Globus pallidus (tissue), 1 donor: ENCODE measurements at regions not wholly inside any gene's neighbourhood (a gene's known extent, or its start where the extent isn't known, plus 50 kb on each side); places are given as distances from the start of the nearest gene placed in this dataset.

ENCODE experiments used
- DNase-seq: peaks from one replicate; pipeline ENCODE4 v3.0.0-alpha.2; 2015; ENCODE audit warnings: low spot score

DNA sequence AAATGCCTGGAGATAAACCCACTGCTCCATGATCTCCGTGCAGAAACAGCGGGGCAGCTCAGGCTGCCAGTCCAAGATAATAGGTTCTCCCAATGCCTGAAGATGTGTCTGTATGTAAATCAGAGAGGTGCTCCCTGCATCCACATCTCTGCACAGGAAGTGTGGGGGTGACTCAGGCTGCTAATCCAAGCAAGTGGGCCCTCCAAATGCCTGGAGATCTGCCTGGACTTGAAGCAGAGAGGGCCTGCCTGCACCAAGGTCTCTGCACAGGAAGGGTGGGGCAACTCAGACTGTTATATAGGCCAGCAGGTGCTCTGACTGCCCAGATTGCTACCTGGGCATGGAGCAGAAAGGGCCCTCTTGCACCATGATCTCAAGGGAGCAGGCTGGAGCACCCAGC, 504.7 kb downstream of the LRFN5 start:
- no peak for DNase-seq

DNA sequence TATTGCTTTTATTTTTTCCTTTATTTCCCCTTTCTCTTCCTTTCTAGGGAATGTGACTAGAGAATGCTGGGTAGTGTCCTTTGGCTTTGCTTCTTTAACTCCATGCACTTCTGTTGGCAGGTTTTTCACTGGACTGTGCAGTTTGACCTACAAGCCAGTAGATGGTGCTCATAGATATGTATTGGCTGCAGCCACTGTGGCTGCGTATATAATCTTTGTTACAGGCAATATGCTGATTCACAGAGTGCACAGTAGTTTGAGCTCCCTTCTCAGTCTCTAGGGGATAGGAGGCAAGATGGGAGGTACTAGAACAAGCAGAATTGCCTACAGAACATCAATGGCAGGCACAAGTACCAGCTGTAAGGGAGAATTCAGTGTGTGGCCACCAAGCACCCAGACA, 503.5 kb downstream of the LRFN5 start:
- DNase-seq, result no peak

DNA sequence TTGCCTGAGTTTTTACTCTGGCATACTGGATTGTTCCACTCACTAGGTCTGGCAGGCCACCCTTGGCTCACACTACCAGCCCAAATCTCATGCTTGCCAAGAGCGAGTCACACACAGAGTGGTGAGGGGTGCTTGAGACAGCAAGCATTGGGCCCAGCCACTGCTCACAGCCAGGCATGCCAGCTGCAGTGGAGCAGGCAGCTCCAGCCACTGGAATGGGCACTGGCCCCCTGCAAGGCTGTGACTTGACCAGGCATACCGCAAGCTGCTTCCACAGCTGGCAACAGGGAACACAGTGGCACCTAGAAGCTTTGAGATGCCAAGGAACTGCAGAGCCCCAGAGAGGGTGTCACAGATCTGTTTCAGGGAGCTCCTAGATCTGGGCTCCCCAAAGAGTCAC, 488.5 kb downstream of the LRFN5 start:
- DNase-seq, result no peak

DNA sequence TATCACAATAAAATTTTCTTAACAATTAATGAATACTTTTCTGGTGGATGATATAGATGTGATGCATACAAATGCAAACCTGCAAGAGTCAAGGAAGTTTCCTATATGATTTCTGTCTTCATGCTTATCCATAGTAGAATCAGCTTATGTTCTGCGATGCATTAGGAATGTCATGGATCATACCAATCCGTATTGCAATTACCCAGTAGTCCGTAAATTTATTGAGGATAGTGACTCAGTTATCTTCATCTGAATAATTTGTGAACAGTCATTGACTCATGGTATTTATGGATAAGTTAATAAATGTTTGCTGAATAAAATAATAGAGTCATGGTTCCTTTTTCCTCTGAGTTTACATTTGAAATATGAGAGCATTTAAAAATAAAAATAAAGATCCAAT, 483.4 kb downstream of the LRFN5 start:
- no peak for DNase-seq

DNA sequence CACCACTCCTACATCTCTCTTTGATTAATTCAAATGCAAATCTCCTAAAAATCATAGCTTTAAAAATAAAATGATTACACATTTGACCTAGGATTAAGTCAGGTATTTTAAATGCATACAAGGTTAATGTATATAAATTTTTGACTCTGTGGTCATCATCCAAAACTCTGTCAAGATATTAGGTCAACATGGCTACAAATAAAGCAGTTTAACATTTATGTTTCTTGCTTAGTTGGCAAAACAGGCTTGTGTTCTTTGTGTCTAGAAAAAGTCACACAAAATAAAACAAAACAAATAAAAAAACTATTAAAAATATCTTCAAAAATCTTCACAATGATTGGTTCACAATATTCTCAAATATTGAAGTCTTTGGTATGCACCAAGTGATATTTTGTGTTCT, 473.2 kb downstream of the LRFN5 start:
- DNase-seq, result no peak

DNA sequence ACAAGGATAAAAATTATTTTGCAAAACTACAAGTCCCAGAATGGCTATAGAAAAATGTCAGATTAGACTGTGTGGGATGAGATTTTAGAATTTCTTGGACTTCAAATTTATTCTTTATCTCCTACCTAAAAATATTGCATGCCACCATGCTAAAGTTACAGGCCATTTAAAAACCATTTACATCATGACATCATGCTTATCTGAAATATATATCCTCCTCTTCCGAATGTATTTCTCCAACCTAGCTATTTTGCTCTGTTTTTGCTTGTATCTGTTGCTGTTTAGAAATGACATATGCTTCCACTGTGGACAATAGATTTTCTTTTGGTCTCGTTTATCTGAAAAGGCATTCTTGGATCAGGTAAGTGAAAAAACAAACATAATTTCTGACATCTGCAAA, 471.7 kb downstream of the LRFN5 start:
- no peak for DNase-seq

DNA sequence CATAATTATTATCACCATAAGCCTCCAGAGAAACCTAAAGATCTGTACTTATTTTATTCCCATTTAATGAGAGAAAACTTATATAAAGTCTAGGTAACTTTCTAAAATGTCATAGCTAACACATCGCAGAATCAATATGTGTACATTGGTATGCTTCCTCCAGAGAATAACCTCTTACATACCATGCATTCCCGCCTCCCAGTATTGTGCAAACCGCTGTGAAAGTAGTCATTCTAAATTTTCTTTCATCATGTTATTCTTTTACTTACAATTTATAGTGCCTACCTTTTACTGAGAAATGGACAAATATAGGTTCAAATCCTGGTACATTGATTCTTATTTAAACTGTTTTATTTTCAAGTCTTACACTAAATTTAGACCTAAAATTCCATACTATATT, 463.4 kb downstream of the LRFN5 start:
- DNase-seq, result no peak

DNA sequence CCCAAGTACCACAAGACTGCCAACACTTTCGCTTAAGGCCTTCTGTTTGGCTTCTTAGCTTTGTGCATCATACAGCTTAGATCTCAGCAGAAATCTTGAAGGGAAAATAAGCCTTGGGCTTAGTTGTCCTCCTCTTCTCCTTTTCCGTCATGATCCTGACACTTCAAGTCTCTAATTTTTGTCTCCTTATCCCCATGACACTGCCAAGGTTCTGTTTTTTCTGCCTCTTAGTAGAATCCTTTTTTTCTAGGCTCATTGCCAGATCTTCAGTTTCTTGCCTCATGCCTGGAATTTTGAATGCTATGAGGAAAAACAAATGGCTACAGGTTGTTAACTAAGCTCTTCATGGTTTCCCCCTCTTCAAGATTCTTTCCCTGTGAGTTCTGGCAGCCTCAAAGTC, 450.4 kb downstream of the LRFN5 start:
- no peak for DNase-seq

DNA sequence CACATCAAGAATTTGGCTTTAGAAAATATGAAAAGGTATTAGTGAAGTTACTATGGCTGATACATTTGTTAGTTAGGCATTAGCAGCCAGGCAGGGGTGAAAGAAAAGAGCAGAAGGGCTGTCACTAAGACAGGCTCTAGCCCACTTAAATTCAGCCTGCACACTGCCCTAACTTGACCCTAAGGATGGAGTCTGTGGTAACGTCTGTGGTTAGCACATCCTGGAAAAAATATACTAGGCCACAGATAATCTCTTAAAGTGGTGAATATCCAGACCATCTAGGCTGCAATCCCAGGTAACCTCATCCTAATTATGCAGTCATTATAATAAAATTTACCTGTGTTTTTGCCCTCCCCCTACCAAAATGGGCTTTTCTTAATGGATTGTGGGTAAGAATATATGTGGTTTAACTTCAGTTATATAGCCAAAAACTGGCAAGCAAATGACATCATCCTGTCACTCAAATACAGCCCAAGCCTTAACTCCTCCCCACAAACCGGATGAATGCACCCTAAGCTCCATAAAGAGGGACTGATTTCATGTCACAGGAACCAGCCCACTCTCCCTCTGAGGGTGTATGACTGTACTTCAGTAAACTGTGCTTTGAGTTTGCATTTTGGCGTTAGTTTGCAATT, 440.9 kb downstream of the LRFN5 start:
- DNase-seq, result no peak

DNA sequence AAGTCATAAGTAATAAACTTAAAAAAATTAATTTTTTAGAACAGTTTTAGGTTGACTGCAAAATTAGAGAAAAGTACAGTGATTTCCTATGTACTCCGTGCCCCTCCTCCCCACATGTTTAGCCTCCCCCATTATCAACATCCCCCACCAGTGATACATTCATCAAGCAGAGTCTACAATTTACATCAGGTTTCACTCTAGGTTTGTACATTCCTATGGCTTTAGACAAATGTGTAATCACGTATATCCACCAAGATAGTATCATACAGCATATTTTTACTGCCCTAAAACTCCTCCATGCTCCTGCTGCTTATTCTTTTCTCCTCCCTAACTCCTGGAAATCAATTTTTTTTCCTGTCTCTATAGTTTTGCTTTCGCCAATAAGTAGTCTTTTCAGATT, 438.7 kb downstream of the LRFN5 start:
- DNase-seq, result no peak

DNA sequence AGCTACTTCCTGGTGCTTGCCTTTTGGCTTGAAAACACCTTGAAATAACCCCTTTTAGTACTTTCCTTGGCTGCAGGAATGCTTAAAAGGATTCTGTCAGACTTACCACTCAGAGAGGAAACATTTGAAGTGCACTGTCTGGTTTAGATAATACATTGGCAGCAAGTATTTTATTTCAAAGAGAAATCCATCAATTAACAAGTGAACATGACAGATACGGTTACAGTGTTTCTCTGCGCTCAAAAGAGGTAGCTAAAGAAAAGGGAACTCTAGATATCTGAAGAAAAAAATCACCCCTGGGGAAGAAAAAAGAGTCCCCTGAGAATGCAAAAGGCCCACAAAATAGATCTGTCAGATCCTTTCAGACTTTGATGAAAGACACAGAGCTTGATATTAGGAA, 421.9 kb downstream of the LRFN5 start:
- no peak for DNase-seq

DNA sequence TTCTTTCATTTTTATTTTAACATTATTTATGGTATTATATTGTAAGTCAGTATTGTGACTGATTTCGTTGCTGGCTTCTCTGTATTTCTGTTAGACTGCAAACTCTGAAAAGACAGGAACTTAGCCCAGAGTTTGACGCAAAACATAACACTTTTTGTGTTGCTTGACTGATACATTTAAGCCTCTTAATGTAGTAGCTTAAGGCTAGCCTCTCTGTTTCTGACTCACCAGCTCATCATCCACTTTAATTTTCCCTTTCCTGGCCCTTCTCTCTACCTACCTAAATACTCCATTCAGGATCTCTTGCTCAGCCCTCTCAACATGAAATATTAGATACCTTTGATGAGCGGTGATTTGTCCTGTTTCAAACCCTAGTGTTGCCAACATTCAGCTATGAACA, 420.6 kb downstream of the LRFN5 start:
- DNase-seq, result no peak

DNA sequence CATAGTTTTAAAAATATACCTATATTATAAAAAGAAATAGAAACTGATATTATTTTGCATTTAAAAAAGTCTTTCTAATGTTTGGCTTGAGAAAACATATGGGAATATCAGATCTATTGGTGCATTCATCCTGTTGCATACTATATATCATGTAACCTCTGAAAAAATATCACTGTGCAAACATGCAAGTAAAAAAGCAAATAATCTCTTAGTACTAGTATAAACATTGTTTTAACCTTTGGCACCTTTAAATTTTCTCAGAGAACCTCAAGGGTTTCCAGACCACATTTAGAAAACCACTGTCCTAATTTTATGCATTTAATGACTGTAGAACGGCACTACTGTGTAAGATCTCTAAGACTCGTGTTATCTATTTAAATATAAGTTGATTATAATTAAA, 416.8 kb downstream of the LRFN5 start:
- DNase-seq, result no peak

DNA sequence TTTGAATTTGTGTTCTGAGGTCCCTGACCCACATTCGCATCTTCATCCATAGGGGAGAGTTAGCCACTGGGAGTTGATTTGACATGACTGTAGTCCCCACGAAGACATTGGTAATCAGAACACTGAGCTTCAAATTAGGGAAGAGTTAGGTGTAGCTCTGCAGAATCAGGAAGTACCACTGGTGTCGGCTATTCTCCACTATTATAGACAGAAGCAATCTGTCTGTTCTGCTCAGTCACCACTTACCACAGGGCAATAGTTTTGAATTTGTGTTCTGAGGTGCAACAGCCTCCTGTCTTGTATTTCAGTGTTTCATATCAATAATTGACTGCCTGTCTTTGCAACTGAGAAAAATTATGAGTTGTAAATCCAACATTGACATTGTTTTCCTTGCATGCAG, 407.6 kb downstream of the LRFN5 start:
- no peak for DNase-seq

DNA sequence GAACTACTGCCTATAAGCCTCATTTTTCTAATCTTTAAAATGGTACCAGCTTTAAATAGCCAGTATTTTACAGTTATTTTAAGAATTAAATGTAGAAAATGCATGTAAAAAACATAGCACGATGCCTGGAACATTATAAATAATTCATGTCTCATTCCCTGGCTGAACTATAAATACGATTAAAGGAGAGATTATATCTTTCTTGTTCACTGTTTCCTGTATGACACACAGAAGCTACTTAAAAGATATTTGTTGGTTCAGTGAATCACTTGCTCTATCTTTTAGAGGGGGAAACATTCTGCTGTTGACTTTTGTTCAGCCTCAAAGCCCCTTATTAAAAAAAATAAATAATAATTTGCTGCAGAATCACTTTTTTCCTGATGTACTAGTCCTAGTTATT, 406.9 kb downstream of the LRFN5 start:
- DNase-seq, result no peak

DNA sequence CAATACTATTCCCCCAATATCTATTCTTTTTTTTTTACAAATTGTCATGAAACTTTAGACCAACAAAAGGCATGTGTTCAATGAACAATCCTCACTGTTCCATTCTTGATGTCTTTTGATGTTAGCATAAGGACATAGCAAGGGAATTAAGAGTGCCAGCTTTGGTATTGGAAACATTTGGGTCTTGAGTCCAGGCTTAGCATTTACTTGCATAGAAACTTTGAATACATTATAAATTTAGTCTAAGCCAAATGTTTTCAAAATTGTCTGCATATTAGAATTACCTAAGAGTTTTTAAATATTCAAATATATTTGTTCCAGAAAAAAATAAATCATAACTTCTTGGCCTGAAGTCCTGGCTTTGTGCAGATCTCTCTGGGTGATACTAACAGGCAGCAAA, 406.5 kb downstream of the LRFN5 start:
- DNase-seq, result no peak

DNA sequence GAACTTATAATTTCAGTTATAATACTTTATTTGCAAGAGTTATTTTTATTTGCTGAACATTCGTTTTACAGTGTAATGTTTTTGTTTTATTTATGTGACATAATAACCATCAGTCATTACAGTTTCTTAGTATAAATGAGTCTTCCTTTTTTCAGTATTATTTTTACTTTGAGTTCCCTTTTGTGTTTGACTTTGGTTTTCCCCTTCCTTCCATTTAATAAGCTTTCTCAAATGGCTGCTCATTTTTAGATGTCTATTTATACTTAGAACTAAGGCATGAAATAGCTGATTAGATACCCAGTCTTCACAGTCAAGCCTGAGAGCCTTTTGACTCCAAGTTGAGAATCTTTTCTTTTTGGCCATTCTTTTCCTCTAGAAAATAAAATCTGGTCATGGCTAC, 404.5 kb downstream of the LRFN5 start:
- DNase-seq, result no peak

DNA sequence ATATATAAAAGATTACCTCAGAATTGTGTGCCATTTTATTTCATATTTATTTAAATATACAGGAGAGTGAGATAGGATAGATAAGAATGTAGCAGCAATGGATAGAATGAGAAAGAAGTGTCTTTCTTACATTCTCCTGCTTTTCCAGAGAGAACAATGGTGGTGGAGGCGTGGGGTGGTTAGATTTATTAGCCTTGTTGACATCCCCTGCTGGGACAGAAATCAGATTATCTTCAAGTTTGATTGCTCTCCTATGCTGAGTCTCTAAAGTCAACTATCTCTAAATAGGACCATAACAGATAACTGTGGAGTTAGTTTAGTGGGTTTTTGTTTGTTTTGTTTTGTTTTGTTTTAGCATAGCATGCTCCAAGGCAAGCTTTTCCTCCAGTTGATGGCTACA, 397.6 kb downstream of the LRFN5 start:
- DNase-seq, result no peak

DNA sequence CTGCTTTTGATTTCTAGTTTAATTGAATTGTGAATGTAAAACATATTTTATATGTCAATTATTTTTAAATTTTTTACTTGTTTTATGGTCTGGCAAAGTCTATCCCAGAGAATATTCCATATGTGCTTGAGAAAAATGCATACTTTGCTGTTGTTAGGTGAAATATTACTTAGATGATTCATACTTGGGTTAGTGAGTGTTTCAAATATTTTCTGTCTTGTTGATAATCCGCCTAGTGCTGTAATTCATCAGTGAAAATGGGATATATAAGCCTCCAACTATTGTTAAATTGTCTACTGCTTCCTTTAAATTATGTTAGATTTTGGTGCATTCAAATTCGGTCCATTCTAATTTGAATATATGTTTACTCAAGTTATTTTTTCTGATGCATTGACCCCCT, 395.5 kb downstream of the LRFN5 start:
- no peak for DNase-seq

DNA sequence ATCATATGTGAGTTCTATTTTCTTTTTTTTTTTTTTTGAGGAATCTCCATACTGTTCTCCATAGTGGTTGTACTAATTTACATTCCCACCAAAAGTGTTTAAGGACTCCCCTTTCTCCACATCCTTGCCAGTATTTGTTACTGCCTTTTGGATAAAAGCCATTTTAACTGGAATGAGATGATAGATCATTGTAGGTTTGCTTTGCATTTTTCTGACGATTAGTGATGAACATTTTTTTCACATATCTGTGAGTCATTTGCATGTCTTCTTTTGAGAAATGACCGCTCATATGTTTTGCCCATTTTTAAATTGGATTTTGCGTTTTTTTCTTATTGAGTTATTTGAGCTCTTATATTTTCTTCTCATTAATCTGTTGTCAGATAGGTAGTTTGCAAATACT, 394.8 kb downstream of the LRFN5 start:
- no peak for DNase-seq

DNA sequence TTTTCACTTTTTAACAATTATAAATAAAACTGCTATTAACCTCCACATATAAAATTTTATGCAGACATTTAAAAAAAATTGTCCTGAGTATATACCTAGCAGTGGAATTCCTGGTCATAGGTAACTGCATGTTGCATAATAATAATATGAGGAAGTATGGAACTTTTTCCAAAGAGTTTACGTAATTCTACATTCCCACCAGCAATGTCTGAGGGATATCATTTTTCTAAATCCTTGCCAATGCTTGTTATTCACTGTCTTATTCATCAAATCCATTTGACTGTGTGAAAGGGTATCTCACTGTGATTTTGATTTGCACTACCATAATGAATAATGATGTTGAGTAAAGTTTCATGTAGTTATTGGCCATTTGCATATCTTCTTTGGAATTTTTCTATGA, 393.8 kb downstream of the LRFN5 start:
- no peak for DNase-seq

DNA sequence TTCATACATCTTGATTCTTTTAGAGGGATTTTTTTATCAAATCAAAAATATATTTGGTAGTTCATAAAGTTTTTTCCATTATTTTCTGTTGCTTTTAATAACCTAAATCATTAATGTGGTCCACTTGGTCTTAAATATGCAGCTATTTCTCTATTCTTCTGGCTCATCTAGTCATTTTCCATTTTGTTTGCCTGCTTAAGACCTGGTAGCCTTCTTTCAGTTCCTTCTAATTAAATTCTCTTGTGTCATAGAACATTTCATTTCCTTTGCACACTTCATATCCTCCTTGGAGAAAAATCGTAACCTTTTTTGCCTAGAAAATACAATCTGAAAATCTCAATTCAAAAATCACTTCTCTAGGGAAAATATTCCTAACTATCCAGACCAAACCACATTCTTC, 387.0 kb downstream of the LRFN5 start:
- DNase-seq, result no peak

DNA sequence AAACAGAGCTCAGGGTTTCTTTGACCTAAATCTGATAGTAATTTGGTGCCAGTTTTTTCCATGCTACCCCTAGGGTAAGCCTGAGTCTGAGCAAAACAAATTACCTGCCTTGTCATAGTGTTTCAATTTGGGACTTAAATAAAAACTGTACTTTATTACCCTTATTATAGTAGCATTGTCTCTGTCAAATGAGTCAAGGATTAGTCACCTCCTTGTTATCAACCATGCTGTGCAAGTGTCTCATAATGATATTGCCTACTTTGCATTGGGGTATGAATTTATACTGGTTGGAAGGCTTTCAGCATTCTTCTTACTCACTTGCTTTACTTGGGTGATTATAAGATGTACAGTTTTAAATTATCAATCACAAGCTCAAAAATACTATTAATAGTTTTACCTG, 380.0 kb downstream of the LRFN5 start:
- no peak for DNase-seq

DNA sequence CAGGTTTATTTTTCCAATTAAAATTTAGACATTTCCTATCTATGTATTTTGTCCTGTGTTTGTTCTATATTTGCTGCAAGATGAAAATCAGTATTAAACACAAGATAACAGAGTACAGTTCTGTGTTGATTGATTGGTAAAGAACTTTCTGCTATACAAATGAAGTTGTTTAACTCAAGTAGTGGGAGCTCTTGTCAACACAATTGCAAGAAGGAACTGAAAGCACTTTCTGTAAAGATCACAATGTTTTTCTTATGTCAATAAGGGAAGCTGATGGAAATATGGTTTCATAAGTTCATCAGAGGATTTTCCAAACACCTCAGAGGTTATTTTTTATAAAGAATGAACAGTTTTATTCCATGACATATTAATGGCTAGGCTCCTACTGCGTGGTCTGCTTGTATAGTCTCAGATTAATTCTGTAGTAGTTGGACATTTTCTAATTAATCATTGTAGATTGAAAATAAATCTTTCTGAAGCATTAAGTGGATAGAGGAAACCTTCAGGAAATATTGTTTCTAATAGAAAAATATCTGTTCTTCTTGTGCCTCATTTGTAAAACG, 379.5 kb downstream of the LRFN5 start:
- DNase-seq, result no peak

DNA sequence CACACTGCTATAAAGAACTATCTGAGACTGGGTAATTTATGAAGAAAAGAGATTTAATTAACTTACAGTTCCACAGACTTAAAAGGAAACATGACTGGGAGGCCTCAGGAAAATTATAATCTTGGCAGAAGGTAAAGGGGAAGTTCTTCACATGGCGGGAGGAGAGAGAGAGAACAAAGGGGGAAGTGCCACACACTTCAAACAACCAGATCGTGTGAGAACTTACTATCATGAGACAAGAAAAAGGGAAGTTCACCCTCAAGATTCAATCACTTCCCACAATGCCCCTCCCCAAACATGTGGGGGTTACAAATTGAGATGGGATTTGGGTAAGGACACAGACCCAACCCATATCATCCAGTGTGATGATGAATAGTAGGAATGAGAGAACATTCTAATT, 366.5 kb downstream of the LRFN5 start:
- no peak for DNase-seq
